ENCODE measurements at regions not wholly inside any gene's neighbourhood (a gene's known extent, or its start where the extent isn't known, plus 50 kb on each side); places are given as distances from the start of the nearest gene placed in this dataset.

GRCh38 chr4:81965911-81966310 lies 407.9 kb downstream of the HNRNPD start:
- TF ChIP-seq SUZ12 (IDR thresholded peaks at IDR 0.05) (no peak), ELF4 (IDR thresholded peaks at IDR 0.05) (no peak), TARDBP (IDR thresholded peaks at IDR 0.05) (no peak), SP1 (IDR thresholded peaks at IDR 0.05) (no peak), CTBP1 (IDR thresholded peaks at IDR 0.05; ENCODE audit: borderline replicate concordance) (no peak), LEF1 (IDR thresholded peaks at IDR 0.05; ENCODE audit: borderline replicate concordance) (no peak), FOXK2 (IDR thresholded peaks at IDR 0.05) (no peak), ZNF384 (IDR thresholded peaks at IDR 0.05) (no peak), FOXA1 (IDR thresholded peaks at IDR 0.05) (no peak), FOXM1 (IDR thresholded peaks at IDR 0.05; ENCODE audit: borderline replicate concordance) (no peak)

All from HEK293T (cell line).